IPS DF 6.9 (cell line): ENCODE measurements at regions not wholly inside any gene's neighbourhood (a gene's known extent, or its start where the extent isn't known, plus 50 kb on each side); places are given as distances from the start of the nearest gene placed in this dataset.

Source experiments
- DNase-seq: peaks from one replicate; pipeline ENCODE4 v3.0.0-alpha.2; 2013; ENCODE audit warnings: low read depth, low spot score
- H3K27ac ChIP-seq: one replicate; pipeline ENCODE4 v1.5.1; 2013; ENCODE audit warnings: low read length, control low read depth
- H3K27me3 ChIP-seq: 2 replicates; pipeline ENCODE4 v1.6.1; 2013; ENCODE audit warnings: mild to moderate bottlenecking, low read length; ENCODE audit not compliant: control insufficient read depth, insufficient read depth
- H3K36me3 ChIP-seq: 2 replicates; pipeline ENCODE4 v1.6.1; 2013; ENCODE audit warnings: low read length; ENCODE audit not compliant: control insufficient read depth, insufficient read depth
- H3K4me1 ChIP-seq: 2 replicates; pipeline ENCODE4 v1.6.1; 2013; ENCODE audit warnings: low read length; ENCODE audit not compliant: control insufficient read depth, insufficient read depth
- H3K4me3 ChIP-seq: 2 replicates; pipeline ENCODE4 v1.5.1; 2013; ENCODE audit warnings: mild to moderate bottlenecking, low read length
- H3K9me3 ChIP-seq: 2 replicates; pipeline ENCODE4 v1.6.1; 2013; ENCODE audit warnings: low read length, inconsistent platforms; ENCODE audit not compliant: control insufficient read depth, insufficient read depth
- WGBS: extraction: QIAGEN DNeasy Blood & Tissue Kit; methylation state at CpG from one replicate; pipeline ENCODE4 v1.1.7; 2013; ENCODE audit warnings: mixed read lengths, missing lambda C conversion rate; ENCODE audit not compliant: insufficient read length, insufficient coverage; 5-methylcytosine and 5-hydroxymethylcytosine counted together

DNA sequence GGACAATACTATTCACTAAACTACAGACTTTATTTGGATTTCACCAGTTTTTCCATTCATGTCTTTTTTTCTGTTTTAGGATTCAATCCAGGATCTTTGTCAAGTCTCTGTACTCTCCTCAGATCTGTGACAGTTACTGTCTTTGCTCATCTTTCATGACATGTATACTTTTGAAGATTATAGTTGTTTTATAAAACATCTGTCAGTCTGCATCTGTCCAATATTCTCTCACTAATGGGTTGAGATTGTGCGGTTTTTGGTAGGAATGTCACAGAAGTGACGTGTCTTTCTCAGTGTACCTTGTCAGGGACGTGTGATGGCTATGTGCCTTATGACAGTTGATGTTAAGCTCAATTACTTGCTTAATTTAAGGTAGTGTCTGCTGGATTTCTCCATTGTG is 124.9 kb upstream of the TPK1 start:
- Histone ChIP-seq H3K9me3 (no peaks in the 10 kb centered on the region), H3K4me3 (no peak overlapping the region), H3K27ac (no peak overlapping the region), H3K4me1 (no peaks in the 10 kb centered on the region), H3K36me3 (no peaks in the 10 kb centered on the region), H3K27me3 (no peaks in the 10 kb centered on the region)
- no peak for DNase-seq
- no CpG with 5 or more reads among the region's 3 CpGs for WGBS

DNA sequence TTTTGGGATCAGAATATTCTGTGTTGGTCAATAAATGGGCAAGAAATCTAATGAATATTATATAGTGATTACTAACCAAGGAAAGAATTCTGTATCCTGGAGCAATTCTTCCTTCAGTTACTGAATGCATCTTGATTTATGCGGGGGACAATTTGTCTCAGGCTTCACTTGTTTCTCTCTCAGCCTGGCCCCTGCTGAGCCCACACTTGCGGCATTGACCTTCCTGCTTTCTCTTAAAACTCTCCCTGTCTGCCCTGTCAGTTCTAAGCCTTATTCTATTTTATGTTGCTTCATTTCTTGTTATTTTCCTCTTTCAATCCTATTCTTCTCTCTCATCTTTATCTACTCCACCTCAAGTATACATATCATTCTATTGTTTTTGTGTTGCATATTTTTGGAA is 122.1 kb upstream of the TPK1 start:
- H3K36me3 ChIP-seq: no peaks in the 10 kb centered on the region
- WGBS: no CpG with 5 or more reads among the region's 2 CpGs
- 0 out of 2 replicates have a peak, but pooled peaks cover 3% of the 10 kb centered on the region for H3K9me3 ChIP-seq
- no peaks in the 10 kb centered on the region for H3K27me3 ChIP-seq
- no peaks in the 10 kb centered on the region for H3K4me1 ChIP-seq
- DNase-seq: no peak
- H3K27ac ChIP-seq: no peak overlapping the region
- no peak overlapping the region for H3K4me3 ChIP-seq

DNA sequence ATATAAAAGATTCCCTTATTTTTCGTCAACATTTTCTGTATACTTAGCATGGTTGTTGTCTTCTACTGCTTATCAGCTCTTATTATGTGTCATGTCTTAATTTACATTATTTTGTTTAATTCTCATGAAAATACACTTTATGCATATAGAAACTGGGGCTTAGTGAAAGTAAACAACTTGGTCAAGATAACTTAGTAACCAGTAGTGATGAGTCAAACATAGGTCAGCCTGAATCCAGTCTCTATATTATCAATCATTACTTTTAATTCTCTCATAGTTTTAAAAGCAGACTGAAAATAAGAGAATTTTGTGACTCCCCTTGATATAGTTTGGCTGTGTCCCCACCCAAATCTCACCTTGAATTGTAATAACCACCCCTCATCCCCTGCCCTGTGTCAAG is 119.6 kb upstream of the TPK1 start:
- Histone ChIP-seq H3K4me1 (no peaks in the 10 kb centered on the region), H3K27me3 (no peaks in the 10 kb centered on the region), H3K9me3 (0 out of 2 replicates have a peak, but pooled peaks cover 3% of the 10 kb centered on the region), H3K36me3 (no peaks in the 10 kb centered on the region), H3K4me3 (no peak overlapping the region), H3K27ac (no peak overlapping the region)
- WGBS: no CpG with 5 or more reads among the region's 1 CpG
- DNase-seq: no peak

DNA sequence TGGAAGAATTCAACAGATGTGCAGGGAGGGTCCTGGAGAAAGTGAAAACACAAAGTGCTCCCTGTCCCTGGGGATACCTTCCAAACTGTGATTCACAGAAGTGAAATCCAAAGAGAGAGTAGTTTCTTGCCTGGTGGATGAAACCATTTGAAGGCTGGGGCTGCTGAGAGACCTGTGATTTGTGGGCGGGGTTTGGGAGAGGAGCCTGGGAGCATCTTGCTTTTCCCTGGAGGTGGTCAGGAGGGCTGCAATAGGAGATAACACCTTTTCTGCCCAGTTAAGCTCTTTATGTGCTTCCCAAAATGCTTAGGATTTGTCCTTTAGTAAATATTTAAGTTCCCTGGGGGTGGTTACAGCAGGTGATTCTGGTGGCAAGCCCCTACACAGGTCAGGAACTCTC is 105.3 kb upstream of the TPK1 start:
- peak; percentile 11 for DNase-seq

DNA sequence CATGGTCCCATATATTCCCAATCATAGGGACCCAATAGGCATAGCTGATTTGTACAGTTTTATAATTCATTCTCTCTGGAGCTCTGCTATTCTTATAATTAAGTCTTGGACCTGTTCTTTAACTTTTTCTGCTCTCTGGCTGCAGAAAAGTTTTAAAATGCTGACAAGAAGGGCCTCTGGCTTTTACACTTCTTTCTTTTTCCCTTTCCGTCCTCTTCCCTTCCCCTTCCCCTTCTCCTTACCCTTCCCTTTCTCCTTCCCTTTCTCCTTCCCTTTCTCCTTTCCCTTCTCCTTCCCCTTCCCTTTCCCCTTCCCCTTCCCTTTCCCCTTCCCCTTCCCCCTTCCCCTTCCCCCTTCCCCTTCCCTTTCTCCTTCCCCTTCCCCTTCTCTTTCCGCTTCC is 101.3 kb upstream of the TPK1 start:
- no CpG with 5 or more reads among the region's 2 CpGs for WGBS
- no peak overlapping the region for H3K27ac ChIP-seq

More for the DNA sequence above, 105.3 kb upstream of the TPK1 start:
- H3K27me3 ChIP-seq: no peaks in the 10 kb centered on the region
- H3K27ac ChIP-seq: no peak overlapping the region
- H3K4me1 ChIP-seq: no peaks in the 10 kb centered on the region
- no CpG with 5 or more reads among the region's 1 CpG for WGBS
- H3K4me3 ChIP-seq: no peak overlapping the region
- H3K9me3 ChIP-seq: no peaks in the 10 kb centered on the region
- H3K36me3 ChIP-seq: no peaks in the 10 kb centered on the region

DNA sequence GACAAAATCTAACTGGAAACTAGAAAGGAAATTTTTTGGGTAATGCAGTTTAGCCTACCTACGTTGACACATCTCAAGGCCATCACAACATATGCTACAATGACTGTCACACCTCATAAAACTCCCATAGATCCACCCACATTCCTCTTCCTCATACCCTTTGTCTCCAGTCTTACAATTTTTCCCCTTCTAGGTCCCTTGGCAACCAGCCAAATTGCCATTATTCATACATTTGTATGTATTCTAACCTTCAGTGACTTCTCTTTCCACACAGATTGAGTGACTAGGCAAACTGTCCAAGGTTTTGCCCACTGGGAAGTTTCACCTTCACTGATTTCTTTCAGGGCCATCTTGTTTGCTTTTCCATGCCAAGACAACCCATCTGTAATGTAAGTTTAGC is 100.5 kb upstream of the TPK1 start:
- H3K27ac ChIP-seq: no peak overlapping the region
- no peak for DNase-seq
- no peaks in the 10 kb centered on the region for H3K36me3 ChIP-seq
- no peaks in the 10 kb centered on the region for H3K9me3 ChIP-seq
- H3K4me3 ChIP-seq: no peak overlapping the region
- no peaks in the 10 kb centered on the region for H3K4me1 ChIP-seq
- no peaks in the 10 kb centered on the region for H3K27me3 ChIP-seq
- WGBS: no CpG with 5 or more reads among the region's 1 CpG

More for the DNA sequence above, 101.3 kb upstream of the TPK1 start:
- Histone ChIP-seq H3K4me3 (no peak overlapping the region), H3K27me3 (no peaks in the 10 kb centered on the region), H3K36me3 (no peaks in the 10 kb centered on the region), H3K9me3 (no peaks in the 10 kb centered on the region), H3K4me1 (no peaks in the 10 kb centered on the region)
- no peak for DNase-seq

DNA sequence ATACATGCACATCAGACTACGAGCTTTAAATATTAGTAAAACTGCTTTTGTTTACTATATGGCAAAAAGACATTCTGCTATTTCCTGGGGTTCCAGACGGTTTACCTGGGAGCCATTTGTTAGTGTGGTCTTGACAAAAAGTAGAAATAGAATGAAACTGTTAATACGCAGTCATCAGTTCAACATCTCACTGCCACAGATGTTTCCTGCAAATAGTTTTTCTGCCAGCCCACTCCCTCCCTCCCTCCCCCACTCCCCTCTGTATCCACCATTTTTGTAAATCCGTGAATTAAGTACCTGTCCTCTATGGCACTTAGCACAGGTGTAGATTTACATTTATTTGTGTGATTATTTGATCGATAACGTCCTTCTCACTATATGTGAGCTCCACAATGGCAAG is 74.6 kb upstream of the TPK1 start:
- Histone ChIP-seq H3K27me3 (no peaks in the 10 kb centered on the region), H3K27ac (no peak overlapping the region), H3K36me3 (no peaks in the 10 kb centered on the region), H3K4me3 (no peak overlapping the region), H3K4me1 (no peaks in the 10 kb centered on the region), H3K9me3 (no peaks in the 10 kb centered on the region)
- no CpG with 5 or more reads among the region's 6 CpGs for WGBS
- no peak for DNase-seq

DNA sequence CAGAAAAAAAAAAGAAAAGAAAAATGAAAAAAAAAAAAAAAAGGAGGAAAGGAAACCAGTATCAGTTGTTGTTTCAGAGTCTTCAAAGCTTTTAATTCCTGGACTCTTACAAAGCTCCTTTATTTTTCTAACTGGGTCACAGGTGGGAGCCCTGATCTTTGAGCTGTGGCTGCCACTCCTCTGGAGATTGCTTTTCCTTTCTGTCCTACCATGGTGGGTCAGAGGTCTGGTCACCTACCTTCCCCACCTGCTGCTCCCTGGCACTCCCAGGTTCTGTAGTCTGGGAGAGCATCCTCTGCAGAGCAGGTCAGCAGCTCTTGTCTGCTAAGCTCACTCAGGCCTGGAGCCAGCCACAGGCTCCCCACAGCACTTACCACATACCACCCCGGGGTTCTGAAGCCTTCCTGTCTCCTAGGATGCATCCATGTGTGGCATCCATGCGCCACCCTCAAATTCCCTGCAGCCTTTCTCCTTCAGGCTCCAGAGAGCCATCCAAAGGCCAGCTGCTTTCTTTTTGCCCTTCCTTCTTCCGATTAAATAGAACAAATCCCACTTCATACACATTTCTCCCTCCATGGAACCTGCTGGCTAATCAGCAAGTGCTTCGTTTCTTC is 73.2 kb upstream of the TPK1 start:
- no peak for DNase-seq
- Histone ChIP-seq H3K4me1 (no peaks in the 10 kb centered on the region), H3K9me3 (no peaks in the 10 kb centered on the region), H3K27me3 (no peaks in the 10 kb centered on the region), H3K4me3 (no peak overlapping the region), H3K36me3 (no peaks in the 10 kb centered on the region), H3K27ac (no peak overlapping the region)
- WGBS: no CpG with 5 or more reads among the region's 4 CpGs

DNA sequence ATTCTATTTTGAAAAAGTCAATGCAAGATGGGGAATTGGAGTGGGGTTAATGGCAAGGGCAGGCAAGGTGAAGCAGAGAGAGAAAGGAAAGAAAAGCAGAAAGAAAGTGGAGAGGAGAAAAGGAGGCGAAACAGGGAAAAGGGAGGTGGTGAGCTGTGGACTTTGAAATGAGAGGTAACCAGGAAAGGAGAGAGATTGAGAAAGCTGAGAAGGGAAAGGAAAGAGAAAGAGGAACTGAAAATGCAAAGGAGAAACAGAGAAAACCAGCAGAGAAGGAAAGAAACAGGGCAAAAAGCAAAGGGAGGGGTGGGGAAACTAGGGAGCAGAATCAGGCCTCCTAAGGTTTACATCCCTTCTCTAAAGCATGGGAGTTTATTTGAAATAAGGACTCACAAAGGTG is 72.5 kb upstream of the TPK1 start:
- no peak for DNase-seq
- no peaks in the 10 kb centered on the region for H3K9me3 ChIP-seq
- no peaks in the 10 kb centered on the region for H3K27me3 ChIP-seq
- no peaks in the 10 kb centered on the region for H3K4me1 ChIP-seq
- H3K27ac ChIP-seq: no peak overlapping the region
- no peaks in the 10 kb centered on the region for H3K36me3 ChIP-seq
- WGBS: no CpG with 5 or more reads among the region's 1 CpG
- no peak overlapping the region for H3K4me3 ChIP-seq

DNA sequence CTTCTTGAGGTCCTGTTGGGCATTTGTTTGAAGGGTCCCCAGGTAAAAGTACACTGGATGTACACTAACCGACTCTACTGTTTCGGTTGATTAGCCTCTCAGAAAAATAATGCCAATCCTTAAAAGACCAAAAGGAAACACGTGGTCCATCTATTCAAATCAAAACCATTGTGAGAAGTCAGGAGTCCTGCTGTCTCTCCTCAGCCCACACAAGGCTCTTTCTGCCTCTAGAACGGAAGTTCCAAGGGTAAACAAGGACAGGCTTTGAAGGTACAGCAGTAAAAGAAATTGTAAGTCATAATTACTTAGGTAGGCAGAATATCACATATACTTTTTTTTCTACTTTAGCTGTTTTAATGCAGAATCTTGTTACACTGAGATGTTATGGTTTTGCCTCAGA is 71.7 kb upstream of the TPK1 start:
- Histone ChIP-seq H3K36me3 (no peaks in the 10 kb centered on the region), H3K27me3 (no peaks in the 10 kb centered on the region), H3K4me3 (no peak overlapping the region), H3K4me1 (no peaks in the 10 kb centered on the region), H3K9me3 (no peaks in the 10 kb centered on the region), H3K27ac (no peak overlapping the region)
- WGBS: no CpG with 5 or more reads among the region's 4 CpGs
- DNase-seq: no peak

DNA sequence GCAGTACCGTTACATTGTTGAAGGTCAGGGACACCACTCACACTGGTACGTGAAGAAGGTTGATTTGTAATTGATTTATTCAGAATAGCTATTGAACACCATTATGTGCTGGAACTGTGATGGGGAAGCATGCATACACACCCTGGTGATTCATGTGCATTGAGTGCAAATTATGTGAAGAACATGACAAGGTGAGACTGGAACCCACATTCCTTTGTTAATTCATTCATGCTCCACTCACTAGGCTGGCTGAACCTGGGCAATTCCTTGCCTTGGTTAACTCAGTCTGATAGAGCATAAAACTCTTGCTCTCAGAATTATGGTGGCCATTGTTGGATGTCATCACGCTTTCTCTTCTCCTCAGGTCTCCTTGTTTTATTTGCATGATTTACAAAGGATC is 67.3 kb upstream of the TPK1 start:
- Histone ChIP-seq H3K9me3 (no peaks in the 10 kb centered on the region), H3K4me3 (no peak overlapping the region), H3K27ac (no peak overlapping the region), H3K4me1 (no peaks in the 10 kb centered on the region), H3K27me3 (no peaks in the 10 kb centered on the region), H3K36me3 (no peaks in the 10 kb centered on the region)
- no peak for DNase-seq
- no CpG with 5 or more reads among the region's 3 CpGs for WGBS
